ENCODE measurements at regions not wholly inside any gene's neighbourhood (a gene's known extent, or its start where the extent isn't known, plus 50 kb on each side); places are given as distances from the start of the nearest gene placed in this dataset.

DNA sequence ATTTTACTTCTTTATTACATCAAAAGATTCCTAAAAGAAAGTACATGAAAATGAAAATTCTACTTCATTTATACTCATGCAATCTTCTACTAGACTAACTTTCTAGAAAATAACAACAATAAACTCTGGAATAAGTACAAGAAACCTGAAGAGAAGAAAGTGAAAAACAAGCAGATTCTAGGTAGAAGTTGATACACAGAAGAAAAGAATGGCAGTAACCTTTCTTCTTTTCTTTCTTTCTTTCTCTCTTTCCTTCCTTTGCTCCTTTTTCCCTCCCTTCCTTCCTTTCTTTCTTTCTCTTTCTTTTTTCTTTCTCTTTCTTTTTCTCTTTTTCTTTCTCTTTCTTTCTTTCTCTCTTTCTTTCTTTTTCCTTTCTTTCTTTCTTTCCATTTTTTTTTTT is 541.7 kb upstream of the ANKRD30A start:
- H3K36me3 ChIP-seq (replicated peaks in 1 of 2; ENCODE audit: insufficient read depth in 1 of 2, low read depth in 2 of 2): no peaks in the 10 kb centered on the region
- H3K4me1 ChIP-seq: no peaks in the 10 kb centered on the region
- no peaks in the 10 kb centered on the region for H3K9me3 ChIP-seq
- no peak for TF ChIP-seq POLR2A (IDR thresholded peaks at IDR 0.05)
- TF ChIP-seq, protein P1, sequence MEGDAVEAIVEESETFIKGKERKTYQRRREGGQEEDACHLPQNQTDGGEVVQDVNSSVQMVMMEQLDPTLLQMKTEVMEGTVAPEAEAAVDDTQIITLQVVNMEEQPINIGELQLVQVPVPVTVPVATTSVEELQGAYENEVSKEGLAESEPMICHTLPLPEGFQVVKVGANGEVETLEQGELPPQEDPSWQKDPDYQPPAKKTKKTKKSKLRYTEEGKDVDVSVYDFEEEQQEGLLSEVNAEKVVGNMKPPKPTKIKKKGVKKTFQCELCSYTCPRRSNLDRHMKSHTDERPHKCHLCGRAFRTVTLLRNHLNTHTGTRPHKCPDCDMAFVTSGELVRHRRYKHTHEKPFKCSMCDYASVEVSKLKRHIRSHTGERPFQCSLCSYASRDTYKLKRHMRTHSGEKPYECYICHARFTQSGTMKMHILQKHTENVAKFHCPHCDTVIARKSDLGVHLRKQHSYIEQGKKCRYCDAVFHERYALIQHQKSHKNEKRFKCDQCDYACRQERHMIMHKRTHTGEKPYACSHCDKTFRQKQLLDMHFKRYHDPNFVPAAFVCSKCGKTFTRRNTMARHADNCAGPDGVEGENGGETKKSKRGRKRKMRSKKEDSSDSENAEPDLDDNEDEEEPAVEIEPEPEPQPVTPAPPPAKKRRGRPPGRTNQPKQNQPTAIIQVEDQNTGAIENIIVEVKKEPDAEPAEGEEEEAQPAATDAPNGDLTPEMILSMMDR (IDR thresholded peaks at IDR 0.05): no peak
- H3K4me3 ChIP-seq: no peak overlapping the region
- DNase-seq: no peak
- H3K27me3 ChIP-seq: no peaks in the 10 kb centered on the region
- intact Hi-C loops (cut with DNase I): no loop called here
- ATAC-seq: no peak
- H3K27ac ChIP-seq: no peak overlapping the region

DNA sequence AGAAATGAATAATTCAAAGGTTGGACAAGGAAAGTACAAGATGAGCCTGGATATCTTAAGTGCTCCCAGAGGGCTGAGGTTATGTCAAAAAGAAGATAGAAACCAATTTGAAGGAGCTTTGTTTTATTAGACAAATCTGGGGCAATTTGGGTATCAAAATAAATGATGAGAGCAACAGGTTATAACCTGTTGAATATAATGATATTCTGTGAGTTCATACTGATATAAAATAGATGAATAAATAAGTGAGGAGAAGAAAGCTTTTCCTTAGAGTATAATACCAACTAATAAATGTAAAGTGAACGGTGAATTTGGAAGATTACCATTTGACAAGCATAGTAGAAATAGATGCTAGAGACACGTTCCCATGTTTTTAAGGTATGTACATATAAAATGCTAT is 544.2 kb upstream of the ANKRD30A start:
- intact Hi-C loops (cut with DNase I): no loop called here
- no peaks in the 10 kb centered on the region for H3K4me1 ChIP-seq
- H3K9me3 ChIP-seq: no peaks in the 10 kb centered on the region
- H3K4me3 ChIP-seq: no peak overlapping the region
- H3K27ac ChIP-seq: no peak overlapping the region
- TF ChIP-seq, protein P1 (IDR thresholded peaks at IDR 0.05): no peak
- no peak for TF ChIP-seq POLR2A (IDR thresholded peaks at IDR 0.05)
- H3K27me3 ChIP-seq: no peaks in the 10 kb centered on the region
- ATAC-seq (no peak), DNase-seq (no peak)
- no peaks in the 10 kb centered on the region for H3K36me3 ChIP-seq (replicated peaks in 1 of 2; ENCODE audit: insufficient read depth in 1 of 2, low read depth in 2 of 2)
- 62 to 67% methylated on average over 2 of the region's 2 CpGs for WGBS, 2 donors

DNA sequence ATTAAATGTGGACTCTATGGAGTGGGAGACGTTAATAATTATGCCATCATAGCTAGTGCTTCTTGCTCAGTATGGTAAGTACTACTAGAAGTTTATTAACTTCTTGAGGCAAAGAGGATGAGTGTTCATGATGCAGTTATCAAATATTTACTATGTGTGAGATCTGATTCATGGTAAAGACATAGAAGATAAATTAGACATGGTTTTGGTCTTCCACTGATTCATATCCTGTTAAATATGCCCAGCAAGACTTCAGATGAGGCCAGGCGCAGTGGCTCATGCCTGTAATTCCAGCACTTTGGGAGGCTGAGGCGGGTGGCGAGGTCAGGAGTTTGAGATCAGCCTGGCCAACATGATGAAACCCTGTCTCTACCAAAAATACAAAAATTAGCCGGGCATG is 547.1 kb upstream of the ANKRD30A start:
- H3K27me3 ChIP-seq: no peaks in the 10 kb centered on the region
- no peaks in the 10 kb centered on the region for H3K9me3 ChIP-seq
- intact Hi-C loops (cut with DNase I): no loop called here
- H3K4me3 ChIP-seq: no peak overlapping the region
- H3K27ac ChIP-seq: no peak overlapping the region
- no peaks in the 10 kb centered on the region for H3K4me1 ChIP-seq
- DNase-seq (no peak), ATAC-seq (no peak)
- TF ChIP-seq, protein P1 (IDR thresholded peaks at IDR 0.05): no peak
- TF ChIP-seq POLR2A (IDR thresholded peaks at IDR 0.05): no peak
- 74 to 78% methylated on average over 5 of the region's 5 CpGs for WGBS, 2 donors
- no peaks in the 10 kb centered on the region for H3K36me3 ChIP-seq (replicated peaks in 1 of 2; ENCODE audit: insufficient read depth in 1 of 2, low read depth in 2 of 2)

DNA sequence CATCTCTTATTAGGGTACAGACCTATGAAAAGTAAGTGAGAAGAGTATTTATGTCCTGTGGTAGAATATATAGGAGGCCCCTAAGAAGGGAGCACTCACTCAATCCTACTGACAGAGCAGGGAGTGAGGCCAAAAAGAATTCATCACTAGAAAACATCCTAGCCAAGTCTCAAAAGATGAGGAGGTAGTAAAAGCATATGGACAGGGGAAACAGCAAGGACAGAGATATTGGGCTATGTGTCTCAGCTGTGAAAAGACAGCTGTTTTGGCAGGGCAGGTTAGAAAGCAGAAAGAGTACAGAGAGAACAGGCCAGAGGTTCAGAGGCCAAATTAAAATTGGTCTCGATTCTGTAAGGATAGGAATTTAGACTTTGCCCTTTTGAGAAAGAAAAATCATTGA is 548.3 kb upstream of the ANKRD30A start:
- H3K36me3 ChIP-seq (replicated peaks in 1 of 2; ENCODE audit: insufficient read depth in 1 of 2, low read depth in 2 of 2): no peaks in the 10 kb centered on the region
- no peak overlapping the region for H3K4me3 ChIP-seq
- H3K27ac ChIP-seq: no peak overlapping the region
- intact Hi-C loops (cut with DNase I): no loop called here
- no peaks in the 10 kb centered on the region for H3K9me3 ChIP-seq
- ATAC-seq (no peak), DNase-seq (no peak)
- no peaks in the 10 kb centered on the region for H3K27me3 ChIP-seq
- WGBS, 2 donors: 28 to 49% methylated on average over 1 of the region's 1 CpG
- no peak for TF ChIP-seq POLR2A (IDR thresholded peaks at IDR 0.05)
- H3K4me1 ChIP-seq: no peaks in the 10 kb centered on the region

DNA sequence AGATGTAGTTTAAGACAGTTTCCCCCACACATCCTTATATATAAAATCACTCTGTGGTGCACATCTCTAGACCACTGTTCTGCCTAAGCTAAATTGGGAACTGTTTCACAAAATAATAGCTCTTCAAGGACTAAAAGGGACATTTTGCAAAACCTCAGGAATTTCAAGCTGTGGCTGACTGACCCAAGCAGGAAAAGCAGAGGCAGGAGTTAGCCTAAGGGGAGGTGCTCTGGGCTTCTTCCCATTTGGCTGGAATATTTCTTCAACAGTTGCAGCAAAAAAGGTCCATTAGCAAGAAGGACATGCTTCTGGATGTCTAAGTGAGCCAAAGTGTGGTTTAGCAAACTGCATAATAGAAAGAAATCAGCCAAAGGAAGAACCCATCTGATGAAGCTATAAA is 551.2 kb upstream of the ANKRD30A start:
- no peaks in the 10 kb centered on the region for H3K9me3 ChIP-seq
- H3K4me3 ChIP-seq: no peak overlapping the region
- intact Hi-C loops (cut with DNase I): no loop called here
- no peak overlapping the region for H3K27ac ChIP-seq
- no peaks in the 10 kb centered on the region for H3K4me1 ChIP-seq
- ATAC-seq (no peak), DNase-seq (peak in 1 of 4 donors; percentile 10)
- no peak for TF ChIP-seq POLR2A (IDR thresholded peaks at IDR 0.05)
- TF ChIP-seq, protein P1 (IDR thresholded peaks at IDR 0.05): no peak
- no peaks in the 10 kb centered on the region for H3K36me3 ChIP-seq (replicated peaks in 1 of 2; ENCODE audit: insufficient read depth in 1 of 2, low read depth in 2 of 2)
- H3K27me3 ChIP-seq: no peaks in the 10 kb centered on the region
